PFSK-1 (cell line): ENCODE measurements at regions not wholly inside any gene's neighbourhood (a gene's known extent, or its start where the extent isn't known, plus 50 kb on each side); places are given as distances from the start of the nearest gene placed in this dataset.

Experiments
- FOXP2 ChIP-seq: optimal IDR thresholded peaks from 2 replicates; pipeline ENCODE3; 2011; ENCODE audit warnings: borderline replicate concordance, control low read depth, inconsistent platforms; ENCODE audit not compliant: insufficient read depth; ENCODE audit errors: extremely low read length, extremely low read depth
- POLR2AphosphoS5 ChIP-seq: IDR thresholded peaks from 2 replicates; pipeline ENCODE4 v1.6.1; 2012; ENCODE audit warnings: low read depth, mild to moderate bottlenecking, control low read depth, low read length, moderate library complexity
- SIN3A ChIP-seq: IDR thresholded peaks from 2 replicates; pipeline ENCODE4 v1.6.1; 2012; ENCODE audit warnings: mild to moderate bottlenecking, low read length, moderate library complexity, borderline replicate concordance; ENCODE audit not compliant: insufficient read depth
- TAF1 ChIP-seq: IDR thresholded peaks from 2 replicates; pipeline ENCODE4 v1.6.1; 2012; ENCODE audit warnings: low read length, control low read depth, borderline replicate concordance; ENCODE audit not compliant: insufficient read depth
- TF ChIP-seq, protein P1 (sequence below), 2 experiments: IDR thresholded peaks; 2 replicates each; pipeline versions ENCODE4 v1.6.1 to v1.8.0; 2011 to 2012; ENCODE audit warnings: low read depth in 2 of 2, low read length in 2 of 2, control low read depth in 1 of 2, inconsistent platforms in 1 of 2, mild to moderate bottlenecking in 1 of 2, moderate library complexity in 1 of 2; ENCODE audit not compliant: insufficient read depth in 1 of 2

DNA sequence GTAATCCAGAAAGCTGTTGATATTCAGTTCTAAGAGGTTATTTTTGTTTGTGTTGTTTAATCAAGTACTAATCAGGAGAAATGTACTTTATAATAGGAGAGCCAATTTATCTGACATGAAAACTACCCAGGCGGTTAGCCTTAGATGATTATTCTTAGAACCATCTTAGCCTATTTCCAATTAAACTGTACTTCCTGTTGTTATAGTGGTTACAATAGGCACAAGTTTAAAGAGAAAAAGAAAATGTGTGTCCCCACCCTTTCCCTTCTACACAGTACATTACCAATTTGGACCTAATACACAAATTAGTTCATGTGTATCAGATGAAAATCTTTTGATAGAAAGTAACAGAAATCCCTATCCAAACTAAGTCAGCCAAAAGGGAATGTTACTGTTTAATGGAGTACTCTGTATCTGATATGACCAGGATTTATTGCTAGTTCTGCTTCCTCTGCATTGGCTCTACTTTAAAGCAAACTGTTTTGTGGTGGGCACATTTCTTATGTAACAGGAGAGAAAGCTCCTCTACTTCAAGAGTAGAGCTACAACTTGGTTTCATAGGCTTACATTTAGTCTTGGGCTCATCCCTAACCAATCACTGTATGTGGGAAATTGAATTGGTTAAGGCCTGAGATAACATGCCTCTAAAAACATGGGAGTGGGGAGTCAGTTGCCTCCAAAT lies 217.9 kb downstream of the UBE2E3 start:
- no peak for TF ChIP-seq FOXP2
- no peak for TF ChIP-seq POLR2AphosphoS5
- no peak for TF ChIP-seq TAF1
- TF ChIP-seq, protein P1, sequence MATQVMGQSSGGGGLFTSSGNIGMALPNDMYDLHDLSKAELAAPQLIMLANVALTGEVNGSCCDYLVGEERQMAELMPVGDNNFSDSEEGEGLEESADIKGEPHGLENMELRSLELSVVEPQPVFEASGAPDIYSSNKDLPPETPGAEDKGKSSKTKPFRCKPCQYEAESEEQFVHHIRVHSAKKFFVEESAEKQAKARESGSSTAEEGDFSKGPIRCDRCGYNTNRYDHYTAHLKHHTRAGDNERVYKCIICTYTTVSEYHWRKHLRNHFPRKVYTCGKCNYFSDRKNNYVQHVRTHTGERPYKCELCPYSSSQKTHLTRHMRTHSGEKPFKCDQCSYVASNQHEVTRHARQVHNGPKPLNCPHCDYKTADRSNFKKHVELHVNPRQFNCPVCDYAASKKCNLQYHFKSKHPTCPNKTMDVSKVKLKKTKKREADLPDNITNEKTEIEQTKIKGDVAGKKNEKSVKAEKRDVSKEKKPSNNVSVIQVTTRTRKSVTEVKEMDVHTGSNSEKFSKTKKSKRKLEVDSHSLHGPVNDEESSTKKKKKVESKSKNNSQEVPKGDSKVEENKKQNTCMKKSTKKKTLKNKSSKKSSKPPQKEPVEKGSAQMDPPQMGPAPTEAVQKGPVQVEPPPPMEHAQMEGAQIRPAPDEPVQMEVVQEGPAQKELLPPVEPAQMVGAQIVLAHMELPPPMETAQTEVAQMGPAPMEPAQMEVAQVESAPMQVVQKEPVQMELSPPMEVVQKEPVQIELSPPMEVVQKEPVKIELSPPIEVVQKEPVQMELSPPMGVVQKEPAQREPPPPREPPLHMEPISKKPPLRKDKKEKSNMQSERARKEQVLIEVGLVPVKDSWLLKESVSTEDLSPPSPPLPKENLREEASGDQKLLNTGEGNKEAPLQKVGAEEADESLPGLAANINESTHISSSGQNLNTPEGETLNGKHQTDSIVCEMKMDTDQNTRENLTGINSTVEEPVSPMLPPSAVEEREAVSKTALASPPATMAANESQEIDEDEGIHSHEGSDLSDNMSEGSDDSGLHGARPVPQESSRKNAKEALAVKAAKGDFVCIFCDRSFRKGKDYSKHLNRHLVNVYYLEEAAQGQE (IDR thresholded peaks at IDR 0.05; ENCODE audit: insufficient read depth in 1 of 2, low read depth in 2 of 2, low read length in 2 of 2), result no peak
- no peak for TF ChIP-seq SIN3A
